Spleen (tissue), 11 donors: ENCODE measurements at regions not wholly inside any gene's neighbourhood (a gene's known extent, or its start where the extent isn't known, plus 50 kb on each side); places are given as distances from the start of the nearest gene placed in this dataset.

Experiments used
- DNase-seq: peaks from one replicate; pipeline ENCODE4 v3.0.0-alpha.2; 2020
- H3K27ac ChIP-seq, 8 donors: fragments of 200-600 bp; sonication (generic) in 7 of 8; 1 replicate in 4 of 8; 2 replicates in 4 of 8; pipeline versions ENCODE4 v1.5.0 to v1.8.0; 2016 to 2021; ENCODE audit warnings: inconsistent platforms in 4 of 8, mild to moderate bottlenecking in 4 of 8, moderate library complexity in 1 of 8
- H3K27me3 ChIP-seq, 7 donors: fragments of 200-600 bp; sonication (generic) in 6 of 7; replicated peaks in 1 of 7; 1 replicate in 4 of 7; 2 replicates in 3 of 7; pipeline versions ENCODE4 v1.5.0 to v1.8.0; 2016 to 2021; ENCODE audit warnings: inconsistent platforms in 3 of 7, mild to moderate bottlenecking in 1 of 7
- H3K36me3 ChIP-seq, 6 donors: fragments of 200-600 bp; sonication (generic) in 5 of 6; 1 replicate in 4 of 6; 2 replicates in 2 of 6; pipeline versions ENCODE4 v1.5.0 to v1.8.0; 2016 to 2021; ENCODE audit warnings: inconsistent platforms in 2 of 6
- H3K4me1 ChIP-seq, 6 donors: fragments of 200-600 bp; sonication (generic) in 5 of 6; 1 replicate in 3 of 6; 2 replicates in 3 of 6; pipeline versions ENCODE4 v1.5.0 to v1.8.0; 2016 to 2021; ENCODE audit warnings: inconsistent platforms in 3 of 6
- H3K4me3 ChIP-seq, 8 donors: fragments of 200-600 bp; sonication (generic) in 7 of 8; 1 replicate in 4 of 8; 2 replicates in 4 of 8; pipeline versions ENCODE4 v1.5.0 to v1.8.0; 2016 to 2021; ENCODE audit warnings: inconsistent platforms in 4 of 8, mild to moderate bottlenecking in 4 of 8, moderate library complexity in 2 of 8
- H3K9me3 ChIP-seq, 8 donors: fragments of 200-600 bp; sonication (generic) in 7 of 8; 1 replicate in 4 of 8; 2 replicates in 4 of 8; pipeline versions ENCODE4 v1.5.0 to v1.8.0; 2016 to 2021; ENCODE audit warnings: inconsistent platforms in 4 of 8
- POLR2A ChIP-seq, 3 donors: fragments of 450-650 bp; IDR thresholded peaks; one replicate each; pipeline ENCODE4 v1.5.1; 2017; ENCODE audit warnings: antibody characterized with exemption in 3 of 3, mild to moderate bottlenecking in 1 of 3
- POLR2AphosphoS5 ChIP-seq, 3 donors: sonication (generic); formaldehyde crosslinking; IDR thresholded peaks; one replicate each; pipeline ENCODE4 v1.5.1; 2017; ENCODE audit warnings: antibody characterized with exemption in 3 of 3
- WGBS, 5 donors: extraction: QIAGEN DNeasy Blood & Tissue Kit in 3 of 5; methylation state at CpG; one replicate each; pipeline versions ENCODE4 v1.1.5 to v1.1.7; 2013 to 2018; 5-methylcytosine and 5-hydroxymethylcytosine counted together
- intact Hi-C: fragments of 100-400 bp; cut with DNase I; formaldehyde crosslinking; loops from one replicate; pipeline ENCODE4 v1.15.0; 2023; ENCODE audit warnings: low total_unique reads
- TF ChIP-seq, protein P1 (sequence below), 11 experiments: fragments of 200-600 bp in 7 of 11; fragments of 450-650 bp in 4 of 11; sonication (generic) in 4 of 11; IDR thresholded peaks in 8 of 11; conservative IDR thresholded peaks in 3 of 11; 1 replicate in 7 of 11; 2 replicates in 4 of 11; pipeline versions ENCODE4 v1.4.0 to v1.8.0; 2016 to 2021; ENCODE audit warnings: antibody characterized with exemption in 11 of 11, inconsistent platforms in 4 of 11, mild to moderate bottlenecking in 1 of 11
- donor health status: healthy with polysubstance abuse.
- donor health status: DM: no; HTN: no; CAD: no; lungs with moderate emphysema.
- donor health status: DM: no; HTN: no; CAD: no.
- donor health status: Bipolar disorder and iron deficiency.
- donor health status: healthy.
- donor health status: DM: no; HTN: no; CAD: no.
- donor health status: DM: yes; HTN: yes; CAD: no.

DNA sequence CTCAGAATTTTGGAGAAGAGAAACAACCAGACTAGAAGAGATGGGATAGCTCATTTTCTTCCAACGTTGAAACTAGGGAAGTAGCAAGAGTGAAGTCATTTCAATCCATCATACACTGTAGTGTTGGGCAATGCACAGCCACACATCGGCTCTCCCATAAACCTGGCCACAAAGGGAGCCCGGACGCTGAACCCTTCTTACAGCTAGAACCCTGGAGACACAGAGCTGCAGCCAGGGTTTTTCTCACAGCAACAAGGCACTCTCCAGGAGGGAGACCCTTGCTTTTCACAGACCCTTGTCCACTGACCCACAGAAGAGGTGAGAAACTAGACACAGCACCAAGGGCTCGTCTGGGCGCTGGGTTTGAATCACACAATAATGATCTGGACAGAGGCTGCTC is 101.4 kb upstream of the FSTL4 start:
- WGBS, 5 donors = 65 to 81% (median 76%) methylated on average over 6 of the region's 6 CpGs
- intact Hi-C loops = no loop called here

DNA sequence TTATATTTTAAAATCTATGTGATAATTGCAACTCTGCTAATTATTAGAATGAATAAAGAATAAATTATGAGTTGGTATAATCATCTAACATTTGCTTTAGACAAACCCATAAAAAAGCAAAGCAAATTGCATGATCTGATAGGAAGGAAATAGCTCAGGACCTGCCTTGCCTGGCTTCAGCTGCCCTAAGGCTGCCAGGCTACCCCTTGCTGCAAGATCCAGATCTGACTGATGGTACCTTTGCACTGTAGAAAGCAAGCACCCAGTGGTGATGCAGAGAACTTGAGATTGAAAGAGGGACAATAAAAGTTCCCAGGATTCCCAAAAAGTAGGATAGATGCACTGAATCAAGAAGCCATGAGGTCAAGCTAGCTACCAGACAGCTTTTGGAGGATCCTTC is 100.9 kb upstream of the FSTL4 start:
- intact Hi-C loops = no loop called here
- Histone ChIP-seq H3K9me3 (no peaks in the 10 kb centered on the region), H3K36me3 (no peaks in the 10 kb centered on the region), H3K4me1 (no peaks in the 10 kb centered on the region), H3K27me3 (no peaks in the 10 kb centered on the region), H3K27ac (no peak overlapping the region), H3K4me3 (no peak overlapping the region)
- TF ChIP-seq POLR2AphosphoS5 (IDR thresholded peaks at IDR 0.05) = no peak
- TF ChIP-seq, protein P1, sequence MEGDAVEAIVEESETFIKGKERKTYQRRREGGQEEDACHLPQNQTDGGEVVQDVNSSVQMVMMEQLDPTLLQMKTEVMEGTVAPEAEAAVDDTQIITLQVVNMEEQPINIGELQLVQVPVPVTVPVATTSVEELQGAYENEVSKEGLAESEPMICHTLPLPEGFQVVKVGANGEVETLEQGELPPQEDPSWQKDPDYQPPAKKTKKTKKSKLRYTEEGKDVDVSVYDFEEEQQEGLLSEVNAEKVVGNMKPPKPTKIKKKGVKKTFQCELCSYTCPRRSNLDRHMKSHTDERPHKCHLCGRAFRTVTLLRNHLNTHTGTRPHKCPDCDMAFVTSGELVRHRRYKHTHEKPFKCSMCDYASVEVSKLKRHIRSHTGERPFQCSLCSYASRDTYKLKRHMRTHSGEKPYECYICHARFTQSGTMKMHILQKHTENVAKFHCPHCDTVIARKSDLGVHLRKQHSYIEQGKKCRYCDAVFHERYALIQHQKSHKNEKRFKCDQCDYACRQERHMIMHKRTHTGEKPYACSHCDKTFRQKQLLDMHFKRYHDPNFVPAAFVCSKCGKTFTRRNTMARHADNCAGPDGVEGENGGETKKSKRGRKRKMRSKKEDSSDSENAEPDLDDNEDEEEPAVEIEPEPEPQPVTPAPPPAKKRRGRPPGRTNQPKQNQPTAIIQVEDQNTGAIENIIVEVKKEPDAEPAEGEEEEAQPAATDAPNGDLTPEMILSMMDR (IDR thresholded peaks at IDR 0.05 in 8 of 11, conservative IDR thresholded peaks at IDR 0.05 in 3 of 11) = no peak
- no peak for TF ChIP-seq POLR2A (IDR thresholded peaks at IDR 0.05)
- DNase-seq = peak; percentile 13

More for the DNA sequence above, 101.4 kb upstream of the FSTL4 start:
- TF ChIP-seq POLR2A (IDR thresholded peaks at IDR 0.05) (no peak), POLR2AphosphoS5 (IDR thresholded peaks at IDR 0.05) (no peak)
- TF ChIP-seq, protein P1 (IDR thresholded peaks at IDR 0.05 in 8 of 11, conservative IDR thresholded peaks at IDR 0.05 in 3 of 11) = no peak
- DNase-seq = no peak
- H3K4me1 ChIP-seq = no peaks in the 10 kb centered on the region
- no peaks in the 10 kb centered on the region for H3K9me3 ChIP-seq
- H3K27me3 ChIP-seq = no peaks in the 10 kb centered on the region
- no peak overlapping the region for H3K27ac ChIP-seq
- no peaks in the 10 kb centered on the region for H3K36me3 ChIP-seq
- no peak overlapping the region for H3K4me3 ChIP-seq

DNA sequence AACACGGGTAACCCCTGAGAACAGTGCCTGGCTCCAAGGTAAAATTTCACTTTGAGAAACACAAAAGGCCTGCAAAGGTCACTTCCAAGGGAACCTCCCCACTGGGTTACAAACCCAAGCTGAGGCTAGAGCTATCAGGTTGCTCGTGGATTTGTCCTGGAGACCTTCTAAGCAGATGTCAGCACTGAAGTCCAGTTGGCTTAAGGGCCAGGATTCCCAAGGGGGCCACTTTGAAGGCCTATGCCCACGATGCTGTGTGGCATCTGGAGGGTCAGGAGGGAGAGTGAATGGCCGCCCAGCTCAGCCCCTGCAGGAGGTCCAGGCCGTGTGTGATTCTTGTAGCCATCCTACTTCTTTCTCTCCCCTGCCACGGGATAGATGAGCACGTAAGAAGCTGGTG is 100.2 kb upstream of the FSTL4 start:
- no peaks in the 10 kb centered on the region for H3K36me3 ChIP-seq
- H3K4me1 ChIP-seq = no peaks in the 10 kb centered on the region
- no peaks in the 10 kb centered on the region for H3K9me3 ChIP-seq
- DNase-seq = peak; percentile 45
- no peak overlapping the region for H3K27ac ChIP-seq
- TF ChIP-seq, protein P1 (IDR thresholded peaks at IDR 0.05 in 8 of 11, conservative IDR thresholded peaks at IDR 0.05 in 3 of 11) = no peak
- no peak for TF ChIP-seq POLR2A (IDR thresholded peaks at IDR 0.05)
- TF ChIP-seq POLR2AphosphoS5 (IDR thresholded peaks at IDR 0.05) = no peak
- WGBS, 5 donors = 62 to 84% (median 75%) methylated on average over 7 of the region's 7 CpGs
- intact Hi-C loops = no loop called here
- no peaks in the 10 kb centered on the region for H3K27me3 ChIP-seq
- no peak overlapping the region for H3K4me3 ChIP-seq

DNA sequence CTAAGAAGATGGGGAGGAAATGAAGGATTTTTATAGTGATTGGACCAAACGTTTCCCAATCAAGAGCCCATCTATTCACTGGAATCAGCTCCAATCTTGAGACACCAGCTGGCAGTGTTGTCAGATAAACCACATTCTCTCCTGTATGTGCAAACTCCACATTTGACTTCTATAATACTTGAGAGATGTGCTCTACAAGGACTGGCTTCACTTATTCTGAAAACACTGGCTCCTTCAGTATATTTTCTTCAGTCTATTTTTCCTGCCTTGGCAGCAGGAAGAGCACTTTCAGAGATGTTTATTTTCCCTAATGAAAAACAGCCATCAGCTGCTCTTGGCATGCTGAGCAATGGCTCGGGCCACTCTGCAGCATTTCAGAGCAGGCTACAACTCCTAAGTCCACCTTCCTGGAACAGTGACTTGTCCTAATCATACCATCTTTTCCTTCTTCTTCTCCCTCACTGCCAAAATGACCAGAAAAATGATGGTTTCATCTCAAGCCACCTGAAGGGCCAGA is 96.9 kb upstream of the FSTL4 start:
- H3K27me3 ChIP-seq = no peaks in the 10 kb centered on the region
- intact Hi-C loops = no loop called here
- no peak overlapping the region for H3K4me3 ChIP-seq
- H3K36me3 ChIP-seq = no peaks in the 10 kb centered on the region
- no peaks in the 10 kb centered on the region for H3K9me3 ChIP-seq
- no peak overlapping the region for H3K27ac ChIP-seq
- TF ChIP-seq, protein P1 (IDR thresholded peaks at IDR 0.05 in 8 of 11, conservative IDR thresholded peaks at IDR 0.05 in 3 of 11) = no peak
- no peak for TF ChIP-seq POLR2A (IDR thresholded peaks at IDR 0.05)
- no peak for TF ChIP-seq POLR2AphosphoS5 (IDR thresholded peaks at IDR 0.05)
- H3K4me1 ChIP-seq = no peaks in the 10 kb centered on the region
- 31 to 45% (median 44%) methylated on average over 2 of the region's 2 CpGs for WGBS, 5 donors
- DNase-seq = peak; percentile 30
